HEK293T (cell line): ENCODE measurements at regions not wholly inside any gene's neighbourhood (a gene's known extent, or its start where the extent isn't known, plus 50 kb on each side); places are given as distances from the start of the nearest gene placed in this dataset.
"Not testable (repeated sequence)": the region's sequence is repeated elsewhere in the genome, so short reads cannot be mapped to it uniquely, and the experiment has no call there.

Experiments
- CTCF ChIA-PET: fragments of 350-600 bp; formaldehyde crosslinking; extraction: SDS; loops from one replicate; lab custom pipeline; 2021; ENCODE audit warnings: antibody characterized with exemption, inconsistent platforms; lab: Yijun Ruan, JAX
- POLR2A ChIA-PET: fragments of 350-600 bp; formaldehyde crosslinking; extraction: SDS; loops from one replicate; lab custom pipeline; 2020; ENCODE audit warnings: antibody characterized with exemption, inconsistent platforms; lab: Yijun Ruan, JAX
- DNase-seq: peaks from one replicate; pipeline ENCODE4 v3.0.0; 2012; ENCODE audit warnings: mixed read lengths; ENCODE audit errors: extremely low spot score
- ARNT ChIP-seq: fragments of 450-650 bp; IDR thresholded peaks from 2 replicates; pipeline ENCODE4 v1.6.1; 2017; ENCODE audit warnings: mild to moderate bottlenecking
- BHLHE40 ChIP-seq: fragments of 450-650 bp; IDR thresholded peaks from 2 replicates; pipeline ENCODE4 v1.6.1; 2016; ENCODE audit warnings: mild to moderate bottlenecking, moderate library complexity, borderline replicate concordance
- CTBP1 ChIP-seq: fragments of 450-650 bp; IDR thresholded peaks from 2 replicates; pipeline ENCODE4 v1.6.1; 2016; ENCODE audit warnings: borderline replicate concordance
- ELF4 ChIP-seq: fragments of 450-650 bp; IDR thresholded peaks from 2 replicates; pipeline ENCODE4 v1.6.1; 2017; ENCODE audit warnings: antibody characterized with exemption
- FOXA1 ChIP-seq: fragments of 450-650 bp; IDR thresholded peaks from 2 replicates; pipeline ENCODE4 v1.6.1; 2016; ENCODE audit warnings: mild to moderate bottlenecking
- FOXK2 ChIP-seq: fragments of 450-650 bp; IDR thresholded peaks from 2 replicates; pipeline ENCODE4 v1.6.1; 2016; ENCODE audit warnings: mild to moderate bottlenecking
- FOXM1 ChIP-seq: fragments of 450-650 bp; IDR thresholded peaks from 2 replicates; pipeline ENCODE4 v1.6.1; 2017; ENCODE audit warnings: mild to moderate bottlenecking, borderline replicate concordance
- HDGF ChIP-seq: fragments of 450-650 bp; IDR thresholded peaks from 2 replicates; pipeline ENCODE4 v1.6.1; 2017; ENCODE audit warnings: antibody characterized with exemption, borderline replicate concordance
- L3MBTL2 ChIP-seq: fragments of 450-650 bp; conservative IDR thresholded peaks from 2 replicates; pipeline ENCODE4 v1.6.1; 2016; ENCODE audit warnings: mild to moderate bottlenecking
- LEF1 ChIP-seq: fragments of 450-650 bp; IDR thresholded peaks from 2 replicates; pipeline ENCODE4 v1.6.1; 2017; ENCODE audit warnings: mild to moderate bottlenecking, borderline replicate concordance
- NFRKB ChIP-seq: fragments of 450-650 bp; IDR thresholded peaks from 2 replicates; pipeline ENCODE4 v1.6.1; 2016; ENCODE audit warnings: mild to moderate bottlenecking, moderate library complexity
- SP1 ChIP-seq: fragments of 450-650 bp; IDR thresholded peaks from 2 replicates; pipeline ENCODE4 v1.6.1; 2017
- SUZ12 ChIP-seq: fragments of 450-650 bp; IDR thresholded peaks from 2 replicates; pipeline ENCODE4 v1.6.1; 2016; ENCODE audit warnings: mild to moderate bottlenecking
- TARDBP ChIP-seq: fragments of 450-650 bp; IDR thresholded peaks from 2 replicates; pipeline ENCODE4 v1.6.1; 2016
- ZNF384 ChIP-seq: fragments of 450-650 bp; IDR thresholded peaks from 2 replicates; pipeline ENCODE4 v1.6.1; 2016
- TF ChIP-seq, protein P1 (sequence below): fragments of 450-650 bp; IDR thresholded peaks from 2 replicates; pipeline ENCODE4 v1.6.1; 2016

DNA sequence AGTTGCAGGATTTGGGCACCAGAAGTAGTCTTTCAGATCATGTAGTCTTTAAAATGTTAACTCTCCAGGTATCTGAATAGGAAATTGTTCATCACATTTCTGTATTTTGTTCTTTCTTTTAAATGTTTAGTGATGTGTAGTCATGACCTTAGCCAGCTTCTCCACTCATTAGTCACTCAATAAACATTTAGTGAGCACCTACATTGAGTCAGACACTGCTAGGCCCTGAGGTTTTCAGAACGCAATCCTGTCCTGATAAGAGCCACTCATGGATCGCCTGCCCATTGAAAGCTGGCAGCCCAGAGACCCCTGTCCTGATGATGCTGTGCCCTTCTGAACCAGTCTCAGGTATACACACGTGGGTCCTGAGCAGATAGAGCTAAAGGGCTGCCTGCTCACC lies 163.4 kb upstream of the HEY2 start:
- DNase-seq = no peak
- TF ChIP-seq HDGF = no peak
- no peak for TF ChIP-seq FOXM1
- no peak for TF ChIP-seq L3MBTL2
- CTCF ChIA-PET = interaction anchor here (0.6 kb wide), 1 partner anchor 14 kb away, joined by 3 read pairs; no protein-coding TSS in a partner anchor
- POLR2A ChIA-PET = no interaction called here

- ChIA-PET CTCF (no interaction called here), POLR2A (interaction anchor here (1.1 kb wide), 1 partner anchor 159 kb away, joined by 4 read pairs; no protein-coding TSS in a partner anchor)
- TF ChIP-seq ZNF384 (no peak), SP1 (no peak), ELF4 (no peak), NFRKB (no peak), FOXM1 (no peak), ARNT (no peak), FOXK2 (no peak), CTBP1 (no peak), FOXA1 (no peak), LEF1 (no peak), HDGF (no peak), TARDBP (no peak), BHLHE40 (no peak), SUZ12 (no peak), L3MBTL2 (no peak)
- TF ChIP-seq, protein P1, sequence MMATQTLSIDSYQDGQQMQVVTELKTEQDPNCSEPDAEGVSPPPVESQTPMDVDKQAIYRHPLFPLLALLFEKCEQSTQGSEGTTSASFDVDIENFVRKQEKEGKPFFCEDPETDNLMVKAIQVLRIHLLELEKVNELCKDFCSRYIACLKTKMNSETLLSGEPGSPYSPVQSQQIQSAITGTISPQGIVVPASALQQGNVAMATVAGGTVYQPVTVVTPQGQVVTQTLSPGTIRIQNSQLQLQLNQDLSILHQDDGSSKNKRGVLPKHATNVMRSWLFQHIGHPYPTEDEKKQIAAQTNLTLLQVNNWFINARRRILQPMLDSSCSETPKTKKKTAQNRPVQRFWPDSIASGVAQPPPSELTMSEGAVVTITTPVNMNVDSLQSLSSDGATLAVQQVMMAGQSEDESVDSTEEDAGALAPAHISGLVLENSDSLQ = no peak
- no peak for DNase-seq
These were observed 162.8 kb upstream of the HEY2 start for GRCh38 chr6:125586605-125587004.

- TF ChIP-seq FOXM1 = no peak
- TF ChIP-seq ZNF384 = no peak
- TF ChIP-seq, protein P1 = no peak
- TF ChIP-seq SUZ12 = no peak
- no peak for TF ChIP-seq ELF4
- no peak for TF ChIP-seq HDGF
- TF ChIP-seq ARNT = no peak
- no peak for TF ChIP-seq NFRKB
- TF ChIP-seq L3MBTL2 = no peak
- TF ChIP-seq LEF1 = no peak
- TF ChIP-seq TARDBP = no peak
- no peak for TF ChIP-seq SP1
- TF ChIP-seq BHLHE40 = no peak
- TF ChIP-seq CTBP1 = no peak
- no peak for TF ChIP-seq FOXA1
- no peak for TF ChIP-seq FOXK2
- no peak for DNase-seq
- POLR2A ChIA-PET = interaction anchor here (1.1 kb wide), 1 partner anchor 157 kb away, joined by 4 read pairs; no protein-coding TSS in a partner anchor
- CTCF ChIA-PET = interaction anchor here (1.1 kb wide), 1 partner anchor 368 kb away, joined by 3 read pairs; no protein-coding TSS in a partner anchor
These were observed 161.5 kb upstream of the HEY2 start for GRCh38 chr6:125587666-125588632.

GRCh38 chr6:125591796-125592195 lies 157.6 kb upstream of the HEY2 start:
- DNase-seq, CTCF ChIA-PET, POLR2A ChIA-PET: not testable (repeated sequence)

GRCh38 chr6:125593746-125594145 lies 155.7 kb upstream of the HEY2 start:
- DNase-seq = no peak
- no peak for TF ChIP-seq LEF1
- TF ChIP-seq, protein P1 = no peak
- no peak for TF ChIP-seq CTBP1
- TF ChIP-seq SUZ12 = no peak
- TF ChIP-seq BHLHE40 = no peak
- no peak for TF ChIP-seq ZNF384
- TF ChIP-seq HDGF = no peak
- TF ChIP-seq ARNT = no peak
- TF ChIP-seq SP1 = no peak
- no peak for TF ChIP-seq NFRKB
- TF ChIP-seq FOXM1 = no peak
- TF ChIP-seq TARDBP = no peak
- no peak for TF ChIP-seq FOXK2
- TF ChIP-seq ELF4 = no peak
- no peak for TF ChIP-seq L3MBTL2
- ChIA-PET CTCF (interaction anchor here (0.7 kb wide), 1 partner anchor 10 kb away, joined by 3 read pairs; no protein-coding TSS in a partner anchor), POLR2A (no interaction called here)

DNA sequence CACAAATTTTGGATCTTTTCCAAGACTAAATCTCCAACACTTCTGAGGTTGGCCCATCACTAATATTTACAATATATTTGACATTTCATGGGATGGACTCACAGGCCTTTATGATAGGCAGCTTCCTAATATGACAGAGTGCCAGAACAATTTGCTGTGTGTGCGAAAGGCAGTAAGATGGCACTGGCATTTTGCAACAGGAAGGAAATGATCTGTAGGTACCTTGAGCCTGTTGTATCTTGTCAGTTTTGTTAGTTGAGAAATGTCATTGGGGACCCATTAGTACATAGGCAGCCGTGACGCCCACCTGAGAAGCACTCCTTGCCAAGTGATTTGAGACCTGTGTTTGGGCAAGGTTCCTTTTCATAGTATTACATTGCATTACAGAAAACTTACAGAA lies 153.4 kb upstream of the HEY2 start:
- ChIA-PET CTCF (no interaction called here), POLR2A (no interaction called here)
- TF ChIP-seq SUZ12 (no peak), BHLHE40 (no peak), CTBP1 (no peak), SP1 (no peak), FOXA1 (no peak), NFRKB (no peak), FOXM1 (no peak), HDGF (no peak), FOXK2 (no peak), ELF4 (no peak), TARDBP (no peak), ZNF384 (no peak), ARNT (no peak), L3MBTL2 (no peak), LEF1 (no peak)
- TF ChIP-seq, protein P1 = no peak
- no peak for DNase-seq
